GM18498 (cell line): ENCODE measurements at regions not wholly inside any gene's neighbourhood (a gene's known extent, or its start where the extent isn't known, plus 50 kb on each side); places are given as distances from the start of the nearest gene placed in this dataset.

Experiments used
- ATAC-seq: cut with Tn5 transposase; IDR thresholded peaks from one replicate; pipeline ENCODE4 v1.9.1; 2021; ENCODE audit warnings: mild to moderate bottlenecking, moderate library complexity; ENCODE audit not compliant: unreplicated experiment

DNA sequence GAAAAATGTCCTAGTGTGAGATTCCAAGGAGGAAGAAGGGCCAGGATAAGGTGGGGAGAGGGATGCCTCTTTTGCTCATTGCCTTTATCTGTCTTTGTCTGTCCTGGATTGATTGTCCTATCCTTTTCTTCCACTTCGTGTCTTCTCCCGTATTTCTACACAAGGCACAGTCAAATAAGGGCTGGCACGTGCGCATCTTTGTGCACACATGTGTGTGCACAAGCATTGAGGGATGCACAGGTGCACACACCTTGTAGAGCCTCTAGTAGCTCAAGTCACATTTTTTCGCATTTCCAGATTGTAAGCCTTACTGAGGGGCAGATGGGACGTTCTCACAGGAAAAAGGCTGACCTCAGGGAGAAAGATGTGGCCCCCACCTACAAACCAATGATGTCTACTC is 170.2 kb upstream of the TNP1 start:
- ATAC-seq = no peak

DNA sequence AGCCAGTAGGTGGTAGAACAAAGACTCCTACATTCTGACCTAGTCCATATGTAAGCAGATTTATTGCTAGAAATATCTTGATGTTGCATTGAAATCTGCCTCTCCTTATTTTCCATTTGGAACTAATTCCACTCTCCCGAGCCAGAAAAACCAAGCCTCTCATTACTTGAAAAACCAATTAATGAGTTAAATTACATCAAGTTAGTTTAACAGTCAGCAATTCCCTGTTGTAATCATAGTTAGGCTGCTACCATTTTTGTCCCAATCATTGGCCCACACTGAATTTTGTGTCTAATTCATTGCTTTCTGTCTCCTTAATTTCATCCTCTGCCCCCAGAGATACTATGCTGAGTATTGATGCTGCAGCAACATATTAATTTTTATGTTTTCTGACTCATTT is 168.3 kb upstream of the TNP1 start:
- no peak for ATAC-seq

DNA sequence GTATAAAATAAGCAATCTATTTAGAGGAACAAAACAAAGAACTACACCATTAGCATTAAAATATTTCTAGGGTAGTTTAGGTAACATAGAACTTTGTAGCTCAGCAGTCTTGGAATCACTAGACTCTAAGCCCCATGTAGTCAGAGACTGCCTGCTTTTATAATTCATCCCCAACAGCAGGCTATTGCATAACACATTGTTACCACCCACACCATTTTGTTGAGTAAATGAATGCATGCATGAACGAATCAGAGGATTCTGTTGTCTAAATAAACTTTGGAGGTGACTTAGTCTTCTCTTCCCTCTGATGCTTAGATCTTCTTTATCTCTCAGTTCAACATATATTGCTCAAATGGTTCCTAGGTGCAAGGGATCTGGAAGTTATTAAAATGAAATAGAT is 167.6 kb upstream of the TNP1 start:
- no peak for ATAC-seq

DNA sequence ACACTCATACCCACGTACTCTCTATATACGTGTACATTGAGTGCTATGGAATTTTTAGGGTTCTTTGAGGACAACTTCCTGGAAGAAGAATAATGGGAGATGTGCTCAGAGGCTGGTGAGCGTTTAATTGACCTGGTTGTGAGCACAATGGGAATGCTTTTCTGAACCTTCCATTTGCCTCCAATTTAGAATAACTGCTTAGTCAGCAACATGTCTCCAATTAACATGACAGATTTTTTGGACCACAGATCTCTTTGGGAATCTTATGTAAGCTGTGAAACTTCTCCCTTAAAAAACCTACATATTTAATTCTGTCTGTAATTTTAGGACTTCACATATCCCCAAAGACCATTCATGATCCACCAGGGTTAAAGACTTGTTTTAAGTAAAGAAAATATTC is 166.7 kb upstream of the TNP1 start:
- ATAC-seq = no peak

DNA sequence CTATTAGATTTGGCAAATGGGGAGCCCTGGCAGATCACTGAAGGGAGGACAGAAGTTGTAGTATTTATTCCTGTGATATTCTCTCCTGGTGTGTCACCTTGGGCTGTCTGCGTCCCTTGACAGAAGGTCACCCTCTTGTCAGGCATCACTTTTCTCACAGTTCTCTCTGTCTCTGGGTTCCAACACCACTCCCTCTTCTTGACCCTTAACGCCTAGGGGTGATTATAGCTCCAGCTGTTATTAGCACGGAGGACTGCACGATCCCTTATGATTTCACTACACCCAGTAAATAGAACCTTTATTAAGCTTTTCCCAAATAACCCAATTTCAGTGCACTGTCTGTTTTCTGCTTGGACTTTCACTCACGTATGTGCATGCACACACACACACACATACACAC is 166.3 kb upstream of the TNP1 start:
- ATAC-seq = no peak

DNA sequence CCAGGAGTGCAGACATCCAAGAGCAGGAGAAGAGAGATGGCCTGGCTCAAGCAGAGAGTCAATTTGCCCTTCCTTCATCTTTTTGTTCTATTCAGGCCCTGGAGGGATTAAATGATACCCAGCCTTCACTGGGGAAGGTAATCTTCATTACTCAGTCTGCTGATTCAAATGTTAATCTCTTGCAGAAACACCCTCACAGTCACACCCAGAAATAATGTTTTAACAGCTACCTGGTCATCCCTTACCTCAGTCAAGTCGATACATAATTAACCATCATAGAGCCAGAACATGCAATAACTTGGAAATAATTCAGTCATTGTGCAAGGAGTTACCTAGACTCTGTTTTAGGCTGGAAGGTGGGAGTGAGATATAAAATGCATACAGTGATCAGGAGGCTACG is 163.7 kb upstream of the TNP1 start:
- ATAC-seq = no peak

DNA sequence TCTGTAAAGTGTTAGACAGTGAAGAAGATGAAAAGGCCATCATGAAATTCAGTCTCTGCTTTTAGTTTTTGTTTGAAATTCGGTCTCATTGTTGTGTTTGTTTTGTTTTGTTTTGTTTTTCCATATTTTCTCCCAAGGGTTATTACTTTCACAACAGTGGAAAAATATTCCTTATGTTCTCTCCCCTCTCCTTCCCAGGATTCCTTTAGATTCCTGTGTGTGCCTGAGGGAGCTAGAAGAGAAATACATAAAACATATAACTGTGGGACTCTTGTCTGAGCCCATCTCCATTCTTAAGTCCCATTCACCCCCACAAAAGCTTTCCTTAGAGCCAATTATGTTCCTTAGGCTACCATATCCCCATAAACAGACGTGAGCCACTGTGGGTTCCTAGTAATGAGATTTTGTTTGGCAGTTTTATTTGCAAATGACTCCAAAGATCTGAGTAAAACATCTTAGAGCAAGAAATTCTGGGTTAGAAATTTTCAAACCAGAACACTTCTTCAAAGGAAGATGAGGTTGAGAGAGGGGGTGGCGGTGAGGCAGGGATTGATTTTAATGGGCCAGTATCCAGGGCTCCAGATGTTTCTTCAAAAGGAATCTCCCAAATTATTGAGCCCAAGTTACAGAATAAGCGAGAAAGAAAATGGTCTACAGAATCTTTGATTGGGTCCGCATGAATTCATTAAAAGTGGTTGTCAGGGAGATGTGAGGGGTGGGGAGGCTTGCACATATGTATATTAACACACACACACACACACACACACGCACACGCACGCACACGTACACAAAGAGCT is 157.8 kb upstream of the TNP1 start:
- ATAC-seq = no peak

DNA sequence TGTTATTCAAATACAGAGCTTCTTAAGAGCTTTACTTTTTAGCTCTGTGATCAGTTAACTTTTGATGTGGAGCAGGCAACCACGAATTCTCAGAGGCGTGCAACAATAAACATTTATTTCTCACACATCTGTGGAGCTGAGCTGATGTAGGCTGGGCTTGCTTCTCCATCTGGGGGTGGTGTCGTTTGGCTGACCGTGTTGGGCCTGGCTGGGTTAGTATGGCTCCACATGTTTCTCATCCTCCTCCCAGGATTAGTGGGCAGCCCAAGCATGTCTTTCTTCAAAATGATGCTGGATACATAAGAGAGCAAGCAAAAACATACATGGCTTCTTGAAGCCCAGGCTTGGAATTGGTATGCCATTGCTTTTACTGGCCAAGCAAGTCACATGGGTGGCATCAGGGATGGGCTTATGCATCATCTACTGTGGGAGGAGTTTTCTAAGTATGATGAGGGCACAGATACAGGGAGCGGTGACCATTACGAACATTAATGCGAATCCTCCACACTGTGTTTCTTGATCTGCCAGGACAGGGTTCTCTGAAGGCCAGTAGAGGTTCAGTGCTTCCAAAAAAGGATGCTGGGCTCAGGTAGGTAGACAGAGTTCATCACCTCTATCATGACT is 157.0 kb upstream of the TNP1 start:
- no peak for ATAC-seq

DNA sequence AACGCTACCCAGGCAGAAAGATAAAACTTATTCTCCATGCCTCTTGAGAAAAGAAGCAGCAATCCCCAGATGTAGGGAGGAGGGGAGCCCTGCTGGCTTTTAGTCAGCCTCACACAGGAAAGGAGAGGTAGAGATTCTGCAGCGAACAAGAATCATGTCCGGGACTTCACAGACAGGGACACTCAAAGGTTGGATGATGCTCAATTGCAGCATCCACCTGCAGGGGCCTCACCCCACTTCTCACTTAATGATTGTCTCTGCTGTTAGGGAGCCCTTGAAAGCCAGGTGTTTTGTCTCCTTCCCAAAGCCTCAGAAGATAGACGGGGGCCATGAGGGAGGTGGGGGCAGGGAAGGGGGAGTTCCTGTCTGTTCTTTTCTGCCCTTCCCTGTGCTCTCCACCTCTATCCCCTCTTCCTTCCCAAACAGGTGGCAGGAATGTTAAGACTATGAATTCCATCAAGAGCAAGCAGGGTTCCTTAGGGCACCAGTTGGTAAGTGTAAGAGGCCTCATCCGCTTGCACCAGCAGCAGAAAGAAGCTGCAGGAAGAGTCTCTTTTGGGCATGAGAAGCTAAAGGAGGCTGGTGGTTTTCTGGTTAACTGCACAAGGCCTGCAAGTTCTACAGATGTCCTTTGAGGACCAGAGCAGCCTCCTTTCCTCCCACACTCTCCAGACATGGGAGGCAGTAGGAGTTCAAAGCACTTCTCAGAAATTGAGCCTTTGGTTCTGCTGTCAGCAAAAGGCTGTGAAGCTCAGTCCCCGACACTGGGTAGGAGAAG is 154.7 kb upstream of the TNP1 start:
- no peak for ATAC-seq

DNA sequence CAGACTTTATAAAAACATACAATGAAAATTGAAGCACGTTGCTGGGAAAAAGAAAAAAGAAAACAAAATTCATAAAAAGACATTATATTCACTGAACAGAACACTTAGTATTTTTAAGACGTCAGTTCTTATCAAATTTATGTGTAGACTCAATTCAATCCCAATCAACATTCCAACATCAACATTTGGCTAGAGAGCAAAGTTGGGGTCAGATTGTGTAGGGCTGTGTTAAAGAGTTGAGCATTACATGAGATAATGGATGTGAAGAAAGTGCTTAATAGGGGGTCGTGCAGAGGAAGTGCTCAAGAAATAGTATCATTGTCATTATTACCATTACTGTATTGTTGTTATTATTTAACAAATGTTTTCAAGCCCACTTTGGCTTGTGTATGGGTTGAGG is 154.1 kb upstream of the TNP1 start:
- no peak for ATAC-seq

DNA sequence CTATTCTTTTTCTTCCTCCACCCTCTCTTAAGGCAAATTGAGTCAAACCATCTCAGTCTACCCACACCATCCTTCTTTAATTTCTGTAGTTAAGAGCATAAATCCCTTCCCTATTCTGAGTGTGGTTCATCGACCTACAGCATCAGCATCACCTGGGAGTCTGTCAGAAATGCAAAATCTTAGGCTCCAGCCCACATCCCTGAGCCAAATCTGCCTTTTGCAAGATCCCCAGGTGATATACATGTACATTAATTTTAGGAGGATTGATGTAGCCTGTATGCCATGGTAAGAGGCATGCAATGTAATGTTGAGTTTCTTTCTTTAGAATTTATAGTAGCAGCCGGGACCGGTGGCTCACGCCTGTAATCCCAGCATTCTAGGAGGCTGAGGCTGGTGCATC is 151.7 kb upstream of the TNP1 start:
- ATAC-seq = no peak

DNA sequence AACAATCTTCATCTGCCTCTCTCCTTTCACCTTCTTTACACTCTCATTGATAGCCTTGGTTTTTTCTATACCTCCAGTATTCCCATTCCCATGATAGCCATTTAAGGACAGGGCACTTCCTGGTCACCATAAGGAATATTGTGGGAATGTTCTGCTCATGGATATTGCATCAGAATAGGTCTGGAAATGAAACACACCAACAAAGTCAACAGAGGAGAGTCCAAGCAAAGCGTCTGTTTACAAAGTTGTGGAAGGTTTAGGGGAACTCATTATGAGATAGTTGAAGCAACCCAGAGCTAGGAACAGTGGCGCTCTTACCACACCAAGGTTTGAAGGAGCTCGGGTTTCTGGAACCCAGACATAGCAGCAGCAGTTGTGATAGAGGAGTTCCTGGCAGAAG is 150.3 kb upstream of the TNP1 start:
- ATAC-seq = no peak

DNA sequence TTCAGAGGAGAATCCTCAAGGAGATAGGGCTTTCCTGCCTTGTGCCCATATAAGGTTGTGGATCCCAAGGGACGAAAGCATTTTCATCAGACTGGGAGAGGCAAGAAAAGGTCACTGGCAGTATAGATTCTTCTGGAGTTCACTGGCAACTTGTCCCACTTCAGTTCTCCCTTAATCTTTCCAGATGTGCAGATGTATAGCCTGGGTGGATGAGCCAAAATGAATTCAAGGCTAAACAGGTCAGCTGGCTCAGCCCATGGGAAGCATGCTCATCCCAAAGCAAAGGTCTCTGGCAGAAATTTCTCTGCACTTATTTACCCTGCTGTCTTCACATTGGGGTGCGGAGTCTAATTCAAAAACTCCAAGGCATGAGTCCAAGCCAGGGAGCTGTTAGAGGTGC is 148.9 kb upstream of the TNP1 start:
- no peak for ATAC-seq

DNA sequence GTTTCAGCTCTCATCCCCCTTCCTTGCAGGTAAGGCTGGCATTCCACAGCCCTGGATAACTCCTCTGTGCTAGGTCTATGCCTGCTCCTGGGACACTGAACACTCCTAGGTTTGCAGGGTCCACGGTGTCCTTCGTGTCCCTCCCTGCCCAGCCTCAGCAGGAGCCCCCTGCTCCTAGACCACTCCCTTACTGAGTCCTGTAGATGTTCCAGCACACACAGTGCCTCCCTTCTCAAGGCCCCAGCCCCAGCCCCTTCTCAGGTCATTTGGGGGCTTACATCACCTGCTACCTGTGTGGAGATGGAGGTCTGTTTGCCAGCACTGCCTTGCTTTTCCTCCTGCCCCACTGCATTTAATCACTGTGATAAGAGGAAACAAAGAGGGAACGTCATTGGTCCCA is 146.4 kb upstream of the TNP1 start:
- no peak for ATAC-seq

DNA sequence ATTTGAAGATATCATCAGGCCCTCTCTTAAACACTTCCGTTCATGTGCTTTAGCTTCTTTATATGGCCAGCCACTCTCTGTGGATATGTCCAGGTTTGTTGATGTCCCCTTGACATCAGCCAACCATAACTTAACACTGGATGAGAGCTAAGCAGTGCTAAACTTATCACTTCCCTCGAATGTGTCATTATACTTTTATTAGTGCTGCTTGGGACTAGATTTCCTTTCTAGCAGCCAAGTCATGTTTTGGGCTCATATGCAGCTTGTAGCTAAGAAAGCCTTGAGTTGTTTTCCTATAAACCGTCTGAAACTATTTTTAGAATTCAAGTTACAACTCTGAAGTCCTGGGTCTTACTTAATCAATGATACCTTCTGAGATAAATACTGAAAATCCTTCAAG is 144.8 kb upstream of the TNP1 start:
- no peak for ATAC-seq

DNA sequence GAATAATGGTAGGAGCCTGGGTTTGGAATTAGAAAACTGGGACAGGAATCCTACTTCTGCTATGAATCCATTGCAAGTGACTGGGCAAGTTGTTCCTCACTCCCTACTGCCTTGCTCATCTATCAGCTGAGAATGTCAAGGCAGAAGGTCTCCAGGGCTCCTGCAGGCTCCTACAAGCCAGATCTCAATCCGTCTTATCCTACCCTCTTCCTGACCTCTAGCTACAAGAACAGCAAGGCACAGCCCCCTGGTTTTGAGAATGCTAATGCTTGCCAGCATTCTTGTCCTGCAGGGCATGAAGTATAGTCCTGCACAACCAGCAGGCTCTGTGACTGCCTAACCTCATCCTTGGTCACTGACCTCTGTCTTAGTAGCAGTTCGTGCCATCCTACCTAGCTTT is 141.9 kb upstream of the TNP1 start:
- no peak for ATAC-seq

DNA sequence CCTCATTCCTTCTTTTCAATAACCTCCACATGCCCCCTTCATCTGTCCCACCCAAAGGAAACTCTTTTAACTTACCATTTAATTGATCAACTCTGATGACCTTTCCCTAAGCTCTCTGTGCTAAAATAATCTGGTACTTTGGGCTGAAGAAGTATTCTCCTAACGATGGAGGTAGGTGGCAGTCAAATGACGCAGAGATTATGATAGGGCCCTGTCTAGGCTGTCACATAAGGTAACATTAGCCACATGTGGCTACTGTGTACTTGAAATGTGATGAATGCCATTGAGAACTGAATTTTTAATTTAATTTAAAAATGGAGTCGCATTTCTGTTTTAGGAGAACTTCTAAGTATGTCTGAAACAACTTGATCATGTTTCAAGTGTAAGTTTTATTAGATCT is 140.5 kb upstream of the TNP1 start:
- ATAC-seq = no peak

DNA sequence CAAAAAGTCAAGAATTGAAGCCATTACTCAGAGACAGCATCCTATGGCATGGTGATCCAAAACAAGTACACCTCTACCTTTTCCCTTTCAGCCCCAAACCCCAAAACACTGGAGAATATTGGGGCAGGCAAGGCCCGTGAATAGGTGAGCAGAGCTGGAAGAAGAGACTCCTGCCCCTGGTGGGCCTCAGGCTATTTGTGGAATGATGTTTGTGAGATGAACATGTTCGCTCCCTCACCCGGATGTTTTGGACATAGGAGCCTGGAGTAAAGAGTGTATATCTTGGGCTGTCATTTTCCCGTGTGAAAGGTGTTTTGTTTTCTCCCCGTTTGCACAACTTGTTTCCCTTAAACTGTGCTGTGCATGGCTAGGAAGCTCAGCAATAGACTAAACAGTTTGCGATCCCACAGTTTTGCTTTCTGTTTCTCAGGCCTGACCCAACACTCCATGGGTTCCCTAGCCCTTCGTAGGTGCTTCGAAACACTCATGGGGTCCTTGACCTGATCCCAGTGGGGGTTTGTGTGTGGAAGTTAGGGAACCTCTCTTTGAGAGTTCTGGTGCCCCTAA is 136.5 kb upstream of the TNP1 start:
- no peak for ATAC-seq

DNA sequence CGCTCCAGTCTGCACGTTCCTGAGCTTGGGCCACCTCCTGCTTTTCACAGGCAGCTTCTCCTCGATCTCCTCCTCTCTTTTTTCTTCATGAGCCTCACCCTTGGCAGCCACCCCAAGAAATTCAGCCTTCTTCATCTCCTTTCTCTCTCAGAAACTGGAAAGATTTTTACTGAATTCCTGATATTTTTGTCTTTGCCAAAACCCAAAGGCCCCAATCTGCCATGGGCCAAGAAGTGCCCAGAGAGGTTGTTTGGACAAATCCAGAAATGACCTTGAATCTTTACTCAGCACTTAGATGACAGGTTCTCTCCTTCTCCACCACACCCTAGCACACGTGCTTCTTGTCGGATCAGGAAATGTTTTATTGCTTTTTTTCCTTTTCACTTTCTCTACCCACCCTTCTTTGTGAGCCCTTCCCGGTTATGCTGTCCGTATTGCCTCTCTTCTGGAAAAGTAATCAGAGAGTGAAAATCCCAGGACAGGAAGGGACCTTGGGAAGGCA is 134.5 kb upstream of the TNP1 start:
- no peak for ATAC-seq

DNA sequence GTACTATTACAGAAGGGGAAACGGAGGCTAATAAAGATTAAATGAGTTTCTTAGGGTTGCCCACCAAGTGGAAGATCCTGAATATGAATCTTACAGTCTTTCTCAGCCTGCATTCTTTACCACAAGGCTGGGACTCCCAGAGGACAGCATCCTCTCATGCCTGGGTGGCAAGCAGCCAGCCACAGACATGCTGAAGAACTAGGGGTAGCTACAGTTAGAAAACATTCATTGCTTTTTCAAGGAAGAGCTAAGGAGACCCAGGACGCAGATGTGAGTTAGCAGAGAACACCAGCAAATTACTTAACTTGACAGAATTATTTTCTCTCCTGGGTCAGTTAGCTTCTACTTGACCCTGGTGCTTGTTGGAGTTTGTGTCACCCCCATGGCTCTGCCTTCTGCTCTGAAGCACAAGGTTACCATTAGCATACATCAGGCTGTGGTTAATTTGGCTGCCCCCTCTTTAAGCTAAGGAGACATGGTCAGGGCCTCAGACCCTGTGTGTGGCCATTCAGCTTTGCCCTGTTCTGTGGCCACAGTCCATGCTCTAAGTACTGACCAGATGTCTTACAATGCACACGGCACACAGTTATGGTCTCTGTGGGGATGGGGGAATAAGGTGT is 132.3 kb upstream of the TNP1 start:
- no peak for ATAC-seq

DNA sequence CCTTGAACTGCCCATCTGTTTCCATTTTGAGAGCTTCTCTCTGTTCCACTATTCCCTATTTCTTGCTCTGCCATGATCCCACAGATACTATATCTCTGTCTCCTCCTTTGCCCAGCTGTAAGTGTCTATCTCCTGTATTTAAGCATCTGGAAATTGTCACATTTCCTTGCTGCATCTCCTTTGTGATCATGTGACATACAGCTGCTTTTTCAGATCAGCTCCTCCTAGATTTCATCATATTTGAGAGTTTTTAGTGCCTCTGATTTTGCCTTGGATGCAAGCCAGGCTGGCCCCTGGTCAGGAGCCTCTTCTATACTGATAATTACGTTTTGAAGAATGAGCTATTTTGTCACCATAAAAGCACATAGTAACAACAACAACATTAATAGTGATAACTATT is 131.7 kb upstream of the TNP1 start:
- ATAC-seq = no peak
